HCT116 (cell line): ENCODE measurements at regions not wholly inside any gene's neighbourhood (a gene's known extent, or its start where the extent isn't known, plus 50 kb on each side); places are given as distances from the start of the nearest gene placed in this dataset.

Experiments used
- ATAC-seq: fragments of 200-7000 bp; cut with Tn5 transposase; 2 replicates; pipeline ENCODE4 v1.9.1; 2020; ENCODE audit warnings: mild to moderate bottlenecking, moderate library complexity
- BruUV-seq: library from RNA; stranded (reverse); fragments of 400-500 nt; replicated peaks from 2 replicates; lab custom pipeline; 2021; lab: Mats Ljungman, UMichigan
- CTCF ChIA-PET: fragments of 300-600 bp; sonication (Branson Sonifier 250); formaldehyde crosslinking; loops from one replicate; lab custom pipeline; 2021; ENCODE audit warnings: antibody characterized with exemption; lab: Charles Lee
- POLR2A ChIA-PET: fragments of 300-600, 350-600 bp; sonication (Branson Sonifier 250); formaldehyde crosslinking; loops from one replicate; lab custom pipeline; 2021; ENCODE audit warnings: antibody characterized with exemption; lab: Charles Lee
- RAD21 ChIA-PET, 2 experiments: fragments of 300-600 bp; sonication (Branson Sonifier 250); formaldehyde crosslinking; loops; one replicate each; lab custom pipeline; 2023; ENCODE audit warnings: low total read pairs in 2 of 2; ENCODE audit not compliant: uncharacterized antibody in 2 of 2, unreplicated experiment in 2 of 2, low non-redundant PET in 1 of 2; lab: Charles Lee
- DNase-seq: peaks from one replicate; pipeline ENCODE4 v3.0.0-alpha.2; 2010; ENCODE audit warnings: low read depth, low spot score
- H2AFZ ChIP-seq: fragments of 200-600 bp; shearing (Covaris generic), sonication (generic); 2 replicates; pipeline ENCODE4 v1.6.1; 2017; ENCODE audit warnings: low read depth, mixed run types, mixed read lengths, antibody characterized with exemption, low read length; ENCODE audit not compliant: poor library complexity, severe bottlenecking
- H3K27ac ChIP-seq: 2 replicates; pipeline ENCODE4 v1.5.1; 2012; ENCODE audit warnings: low read depth, low read length
- H3K27me3 ChIP-seq: fragments of 200-600 bp; sonication (generic); 2 replicates; pipeline ENCODE4 v1.6.1; 2016; ENCODE audit warnings: mixed run types, low read length, mixed read lengths; ENCODE audit not compliant: insufficient read depth
- H3K36me3 ChIP-seq, 2 experiments: fragments of 200-500 bp in 1 of 2; fragments of 200-600 bp in 1 of 2; sonication (Bioruptor generic) in 1 of 2; sonication (generic) in 1 of 2; 2 replicates each; pipeline versions ENCODE4 v1.5.1 to v1.6.1; 2014 to 2016; ENCODE audit warnings: low read length in 2 of 2, inconsistent platforms in 1 of 2, mixed read lengths in 1 of 2, mixed run types in 1 of 2; ENCODE audit not compliant: insufficient read depth in 2 of 2, control insufficient read depth in 1 of 2
- H3K4me1 ChIP-seq, 2 experiments: fragments of 200-600 bp in 1 of 2; sonication (generic) in 1 of 2; 2 replicates each; pipeline versions ENCODE4 v1.5.1 to v1.6.1; 2012 to 2017; ENCODE audit warnings: low read length in 2 of 2, inconsistent platforms in 1 of 2, mild to moderate bottlenecking in 1 of 2, mixed read lengths in 1 of 2, mixed run types in 1 of 2, moderate library complexity in 1 of 2; ENCODE audit not compliant: insufficient read depth in 2 of 2, control insufficient read depth in 1 of 2
- H3K4me2 ChIP-seq: fragments of 200-600 bp; sonication (generic); 2 replicates; pipeline ENCODE4 v1.6.1; 2017; ENCODE audit warnings: mixed run types, low read length, mixed read lengths
- H3K4me3 ChIP-seq, 2 experiments: fragments of 200-600 bp in 1 of 2; sonication (generic) in 1 of 2; replicated peaks in 1 of 2; 2 replicates each; pipeline ENCODE4 v1.5.1; 2011 to 2016; ENCODE audit warnings: low read length in 2 of 2, control low read depth in 1 of 2, low read depth in 1 of 2, mild to moderate bottlenecking in 1 of 2, mixed read lengths in 1 of 2, mixed run types in 1 of 2
- H3K79me2 ChIP-seq: fragments of 200-600 bp; sonication (generic); 2 replicates; pipeline ENCODE4 v1.6.1; 2017; ENCODE audit warnings: mild to moderate bottlenecking, mixed run types, low read length, moderate library complexity, mixed read lengths; ENCODE audit not compliant: insufficient read depth
- H3K9ac ChIP-seq: fragments of 200-600 bp; sonication (generic); 2 replicates; pipeline ENCODE4 v1.6.1; 2016; ENCODE audit warnings: low read length, mixed read lengths
- H3K9me2 ChIP-seq: fragments of 200-600 bp; sonication (generic), shearing (Covaris generic); 2 replicates; pipeline ENCODE4 v1.6.1; 2017; ENCODE audit warnings: mixed run types, mild to moderate bottlenecking, moderate library complexity; ENCODE audit not compliant: insufficient read depth
- H3K9me3 ChIP-seq, 2 experiments: fragments of 200-500 bp in 1 of 2; fragments of 200-600 bp in 1 of 2; sonication (Bioruptor generic) in 1 of 2; sonication (generic) in 1 of 2; 2 replicates each; pipeline ENCODE4 v1.6.1; 2014 to 2017; ENCODE audit warnings: low read length in 2 of 2, mixed read lengths in 2 of 2, inconsistent platforms in 1 of 2, low read depth in 1 of 2, mild to moderate bottlenecking in 1 of 2, mixed run types in 1 of 2, moderate library complexity in 1 of 2; ENCODE audit not compliant: control insufficient read depth in 1 of 2, insufficient read depth in 1 of 2
- H4K20me1 ChIP-seq: fragments of 200-600 bp; sonication (generic), shearing (Covaris generic); 2 replicates; pipeline ENCODE4 v1.6.1; 2017; ENCODE audit warnings: mixed run types, mild to moderate bottlenecking, moderate library complexity; ENCODE audit not compliant: insufficient read depth
- CBX3 ChIP-seq: IDR thresholded peaks from 2 replicates; pipeline ENCODE4 v1.6.1; 2012; ENCODE audit warnings: low read depth
- CEBPB ChIP-seq: IDR thresholded peaks from 2 replicates; pipeline ENCODE4 v1.6.1; 2012; ENCODE audit warnings: low read depth
- EGR1 ChIP-seq: IDR thresholded peaks from 2 replicates; pipeline ENCODE4 v1.6.1; 2012; ENCODE audit warnings: low read depth
- JUND ChIP-seq: IDR thresholded peaks from 2 replicates; pipeline ENCODE4 v1.6.1; 2012
- POLR2AphosphoS5 ChIP-seq: IDR thresholded peaks from 2 replicates; pipeline ENCODE4 v1.6.1; 2011; ENCODE audit warnings: mild to moderate bottlenecking, low read depth, low read length, moderate library complexity
- RAD21 ChIP-seq: IDR thresholded peaks from 2 replicates; pipeline ENCODE4 v1.6.1; 2012; ENCODE audit warnings: low read depth, mild to moderate bottlenecking
- TCF7L2 ChIP-seq: IDR thresholded peaks from 2 replicates; pipeline ENCODE4 v1.7.0; 2011; ENCODE audit warnings: borderline replicate concordance, inconsistent platforms; ENCODE audit not compliant: insufficient read depth, insufficient read length; ENCODE audit errors: extremely low read depth
- intact Hi-C: fragments of 100-400 bp; cut with micrococcal nuclease; formaldehyde crosslinking; loops from 2 replicates; pipeline ENCODE4 v1.10.0; 2022
- TF ChIP-seq, protein P1 (sequence below): IDR thresholded peaks from 2 replicates; pipeline ENCODE4 v1.6.1; 2012
- TF ChIP-seq, protein P2 (sequence below), 3 experiments: fragments of 200-600 bp in 1 of 3; sonication (generic) in 1 of 3; IDR thresholded peaks in 2 of 3; conservative IDR thresholded peaks in 1 of 3; 2 replicates each; pipeline ENCODE4 v1.5.1; 2012 to 2017; ENCODE audit warnings: low read depth in 2 of 3, low read length in 2 of 3, antibody characterized with exemption in 1 of 3, borderline replicate concordance in 1 of 3, control low read depth in 1 of 3, mild to moderate bottlenecking in 1 of 3, mixed read lengths in 1 of 3, mixed run types in 1 of 3, moderate library complexity in 1 of 3; ENCODE audit not compliant: insufficient read depth in 1 of 3

DNA sequence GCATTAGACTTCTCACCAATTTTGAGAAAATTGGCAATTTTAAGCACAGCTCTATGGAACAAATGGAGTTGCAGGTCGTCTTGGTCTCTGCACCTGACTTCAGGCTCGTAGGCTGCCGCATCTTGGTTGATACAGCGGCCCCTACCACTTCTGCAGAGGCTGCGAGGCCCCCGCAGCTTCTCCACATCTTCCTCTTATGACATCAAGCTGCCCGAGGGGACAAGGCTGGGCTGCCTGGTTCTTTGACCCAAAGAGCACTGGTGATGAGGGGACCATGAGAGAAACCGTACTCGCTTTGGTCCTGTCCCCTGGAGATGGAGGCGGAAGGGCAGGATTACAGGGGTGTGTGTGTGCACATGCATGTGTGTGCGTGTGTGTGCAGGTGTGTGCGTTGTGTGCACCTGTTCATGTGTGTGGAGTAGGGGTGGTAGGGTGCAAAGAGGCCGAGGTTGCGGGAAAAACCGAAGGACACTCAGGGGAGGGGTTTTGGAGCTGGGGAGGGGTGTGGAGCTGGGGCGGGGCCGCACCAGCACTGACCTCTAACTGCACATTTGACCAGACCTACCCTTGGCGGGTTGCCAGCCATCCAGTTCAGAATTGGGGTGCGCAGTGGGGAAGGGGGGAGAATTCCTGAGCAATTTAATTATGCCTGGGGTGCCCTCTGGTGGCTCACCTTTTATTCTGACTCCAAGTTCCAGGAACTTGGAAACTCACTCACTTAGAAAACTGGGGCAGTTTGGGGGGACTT, 65.1 kb upstream of the ARHGEF7 start:
- CTCF ChIA-PET: interaction anchor here (1.0 to 1.5 kb wide), 2 partner anchors 105 to 142 kb away, joined by 3 read pairs; no protein-coding TSS in a partner anchor

DNA sequence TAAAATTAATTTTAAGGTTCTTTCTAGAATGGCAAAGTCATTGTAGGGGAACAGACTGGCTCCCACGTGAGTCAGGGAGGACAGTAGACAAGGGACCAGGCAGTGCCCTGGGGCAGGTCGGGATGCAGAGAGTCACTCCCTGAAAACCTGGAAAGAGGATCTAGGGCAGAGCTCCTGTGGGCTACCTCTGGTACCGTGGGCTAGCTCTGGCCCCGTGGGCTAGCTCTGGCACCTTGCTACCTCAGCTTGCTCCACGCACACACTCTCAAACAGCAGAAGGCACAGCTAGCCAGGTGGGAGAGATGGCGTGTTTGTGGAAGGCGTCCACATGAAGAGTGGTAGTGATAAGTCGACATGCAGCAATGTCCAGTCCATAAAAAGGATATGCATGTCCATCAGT, 66.7 kb upstream of the ARHGEF7 start:
- TF ChIP-seq CEBPB: no peak
- no peak for TF ChIP-seq POLR2AphosphoS5
- no peak for TF ChIP-seq CBX3
- TF ChIP-seq TCF7L2: no peak
- TF ChIP-seq JUND: no peak
- TF ChIP-seq, protein P1, sequence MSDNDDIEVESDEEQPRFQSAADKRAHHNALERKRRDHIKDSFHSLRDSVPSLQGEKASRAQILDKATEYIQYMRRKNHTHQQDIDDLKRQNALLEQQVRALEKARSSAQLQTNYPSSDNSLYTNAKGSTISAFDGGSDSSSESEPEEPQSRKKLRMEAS: no peak
- TF ChIP-seq, all 23 proteins: peak for 0

More for the DNA sequence above, 65.1 kb upstream of the ARHGEF7 start:
- Histone ChIP-seq H3K36me3 (no peaks in the 10 kb centered on the region), H4K20me1 (no peaks in the 10 kb centered on the region), H3K4me1 (peaks cover 0 to 17% of the 10 kb centered on the region in 2 experiments; a peak in 1 of 4 replicates), H3K27ac (no peak overlapping the region), H3K9me3 (no peaks in the 10 kb centered on the region), H3K79me2 (no peaks in the 10 kb centered on the region), H2AFZ (no peak overlapping the region), H3K9ac (no peak overlapping the region), H3K9me2 (no peaks in the 10 kb centered on the region), H3K4me2 (no peak overlapping the region), H3K27me3 (no peaks in the 10 kb centered on the region), H3K4me3 (no peak overlapping the region)
- TF ChIP-seq, protein P2, sequence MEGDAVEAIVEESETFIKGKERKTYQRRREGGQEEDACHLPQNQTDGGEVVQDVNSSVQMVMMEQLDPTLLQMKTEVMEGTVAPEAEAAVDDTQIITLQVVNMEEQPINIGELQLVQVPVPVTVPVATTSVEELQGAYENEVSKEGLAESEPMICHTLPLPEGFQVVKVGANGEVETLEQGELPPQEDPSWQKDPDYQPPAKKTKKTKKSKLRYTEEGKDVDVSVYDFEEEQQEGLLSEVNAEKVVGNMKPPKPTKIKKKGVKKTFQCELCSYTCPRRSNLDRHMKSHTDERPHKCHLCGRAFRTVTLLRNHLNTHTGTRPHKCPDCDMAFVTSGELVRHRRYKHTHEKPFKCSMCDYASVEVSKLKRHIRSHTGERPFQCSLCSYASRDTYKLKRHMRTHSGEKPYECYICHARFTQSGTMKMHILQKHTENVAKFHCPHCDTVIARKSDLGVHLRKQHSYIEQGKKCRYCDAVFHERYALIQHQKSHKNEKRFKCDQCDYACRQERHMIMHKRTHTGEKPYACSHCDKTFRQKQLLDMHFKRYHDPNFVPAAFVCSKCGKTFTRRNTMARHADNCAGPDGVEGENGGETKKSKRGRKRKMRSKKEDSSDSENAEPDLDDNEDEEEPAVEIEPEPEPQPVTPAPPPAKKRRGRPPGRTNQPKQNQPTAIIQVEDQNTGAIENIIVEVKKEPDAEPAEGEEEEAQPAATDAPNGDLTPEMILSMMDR (IDR thresholded peaks at IDR 0.05 in 2 of 3, conservative IDR thresholded peaks at IDR 0.05 in 1 of 3; ENCODE audit: borderline replicate concordance in 1 of 3, insufficient read depth in 1 of 3, low read depth in 2 of 3, low read length in 2 of 3): peak; percentile 48 to 73 (median 68)
- TF ChIP-seq EGR1 (no peak), RAD21 (peak; percentile 84)
- ChIA-PET POLR2A (no interaction called here), RAD21 (interaction anchor here in 1 of 2 experiments (1.2 kb wide), 1 partner anchor 105 kb away, joined by 3 read pairs; no protein-coding TSS in a partner anchor)
- BruUV-seq: no TSS peak
- DNase-seq (no peak), ATAC-seq (peak; percentile 76)
- intact Hi-C loops: loop anchor here (1.0 to 10.0 kb wide), 4 partner anchors 106 to 455 kb away; partner anchors contain the start of gene ANKRD10

More for the DNA sequence above, 66.7 kb upstream of the ARHGEF7 start:
- BruUV-seq: no TSS peak
- no peak overlapping the region for H2AFZ ChIP-seq
- intact Hi-C loops: loop anchor here (10.0 kb wide), 1 partner anchor 134 kb away; the partner anchor contains the start of gene ANKRD10
- peaks cover 0 to 26% of the 10 kb centered on the region in 2 experiments; a peak in 2 of 4 replicates for H3K4me1 ChIP-seq
- no peak overlapping the region for H3K9ac ChIP-seq
- no peaks in the 10 kb centered on the region for H3K27me3 ChIP-seq
- no peak overlapping the region for H3K4me2 ChIP-seq
- no peaks in the 10 kb centered on the region for H3K9me3 ChIP-seq
- no peak overlapping the region for H3K4me3 ChIP-seq
- ChIA-PET RAD21 (interaction anchor here in 1 of 2 experiments (1.2 kb wide), 1 partner anchor 103 kb away, joined by 3 read pairs; no protein-coding TSS in a partner anchor), CTCF (interaction anchor here (1.1 to 1.5 kb wide), 2 partner anchors 140 to 455 kb away, joined by 3 to 6 read pairs; no protein-coding TSS in a partner anchor), POLR2A (no interaction called here)
- ATAC-seq (no peak), DNase-seq (no peak)
- H3K79me2 ChIP-seq: no peaks in the 10 kb centered on the region
- H3K27ac ChIP-seq: no peak overlapping the region
- H4K20me1 ChIP-seq: no peaks in the 10 kb centered on the region
- H3K36me3 ChIP-seq: no peaks in the 10 kb centered on the region
- H3K9me2 ChIP-seq: no peaks in the 10 kb centered on the region
